ENCODE measurements at regions not wholly inside any gene's neighbourhood (a gene's known extent, or its start where the extent isn't known, plus 50 kb on each side); places are given as distances from the start of the nearest gene placed in this dataset.

DNA sequence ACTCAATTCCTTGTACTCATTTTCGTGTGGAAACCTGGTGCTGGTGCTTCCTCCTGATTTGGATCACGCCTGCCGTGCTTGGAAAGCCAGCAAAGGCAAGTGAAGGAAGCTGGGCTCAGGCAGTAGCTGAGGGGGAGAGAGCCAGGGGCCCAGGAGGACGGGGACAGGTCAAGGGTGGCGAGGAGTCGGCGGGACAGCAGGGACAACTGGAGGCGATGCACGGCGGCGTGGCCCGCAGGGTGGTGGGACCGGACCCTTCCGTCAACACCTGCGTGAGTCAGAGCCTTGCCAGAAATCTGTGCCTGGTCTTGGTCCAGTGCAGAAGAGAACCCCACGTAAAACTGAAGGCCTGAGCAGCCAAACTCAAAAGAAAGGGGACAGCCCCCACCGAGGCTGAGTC is 309.7 kb upstream of the SHH start:
- H3K36me3 ChIP-seq (ENCODE audit: insufficient read depth, low read length, poor library complexity, severe bottlenecking), result no peaks in the 10 kb centered on the region
- POLR2A ChIA-PET (ENCODE audit: low non-redundant PET), result no interaction called here
- CTCF ChIA-PET, result no interaction called here
- H3K4me1 ChIP-seq (ENCODE audit: insufficient read depth, low read length, poor library complexity, severe bottlenecking), result no peaks in the 10 kb centered on the region
- no TSS peak for BruUV-seq (replicated peaks)
- no peak for DNase-seq (ENCODE audit: low spot score)
- peaks cover 40% of the 10 kb centered on the region for H3K27me3 ChIP-seq (replicated peaks; ENCODE audit: insufficient read depth, low read depth, low read length, poor library complexity)
- no peaks in the 10 kb centered on the region for H3K9me3 ChIP-seq (ENCODE audit: low read depth, low read length, poor library complexity, severe bottlenecking)
- no peak overlapping the region for H3K27ac ChIP-seq (ENCODE audit: low read depth, low read length, poor library complexity, severe bottlenecking)
- no peak overlapping the region for H3K4me3 ChIP-seq (ENCODE audit: low read depth, low read length, poor library complexity, severe bottlenecking)
- TF ChIP-seq, protein P1, sequence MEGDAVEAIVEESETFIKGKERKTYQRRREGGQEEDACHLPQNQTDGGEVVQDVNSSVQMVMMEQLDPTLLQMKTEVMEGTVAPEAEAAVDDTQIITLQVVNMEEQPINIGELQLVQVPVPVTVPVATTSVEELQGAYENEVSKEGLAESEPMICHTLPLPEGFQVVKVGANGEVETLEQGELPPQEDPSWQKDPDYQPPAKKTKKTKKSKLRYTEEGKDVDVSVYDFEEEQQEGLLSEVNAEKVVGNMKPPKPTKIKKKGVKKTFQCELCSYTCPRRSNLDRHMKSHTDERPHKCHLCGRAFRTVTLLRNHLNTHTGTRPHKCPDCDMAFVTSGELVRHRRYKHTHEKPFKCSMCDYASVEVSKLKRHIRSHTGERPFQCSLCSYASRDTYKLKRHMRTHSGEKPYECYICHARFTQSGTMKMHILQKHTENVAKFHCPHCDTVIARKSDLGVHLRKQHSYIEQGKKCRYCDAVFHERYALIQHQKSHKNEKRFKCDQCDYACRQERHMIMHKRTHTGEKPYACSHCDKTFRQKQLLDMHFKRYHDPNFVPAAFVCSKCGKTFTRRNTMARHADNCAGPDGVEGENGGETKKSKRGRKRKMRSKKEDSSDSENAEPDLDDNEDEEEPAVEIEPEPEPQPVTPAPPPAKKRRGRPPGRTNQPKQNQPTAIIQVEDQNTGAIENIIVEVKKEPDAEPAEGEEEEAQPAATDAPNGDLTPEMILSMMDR (conservative IDR thresholded peaks at IDR 0.05; ENCODE audit: low read depth, low read length), result no peak
- TF ChIP-seq EZH2 (IDR thresholded peaks at IDR 0.05; ENCODE audit: borderline replicate concordance, low read depth, low read length, poor library complexity, severe bottlenecking), result no peak
- intact Hi-C loops (cut with micrococcal nuclease; ENCODE audit: unreplicated experiment), result no loop called here

DNA sequence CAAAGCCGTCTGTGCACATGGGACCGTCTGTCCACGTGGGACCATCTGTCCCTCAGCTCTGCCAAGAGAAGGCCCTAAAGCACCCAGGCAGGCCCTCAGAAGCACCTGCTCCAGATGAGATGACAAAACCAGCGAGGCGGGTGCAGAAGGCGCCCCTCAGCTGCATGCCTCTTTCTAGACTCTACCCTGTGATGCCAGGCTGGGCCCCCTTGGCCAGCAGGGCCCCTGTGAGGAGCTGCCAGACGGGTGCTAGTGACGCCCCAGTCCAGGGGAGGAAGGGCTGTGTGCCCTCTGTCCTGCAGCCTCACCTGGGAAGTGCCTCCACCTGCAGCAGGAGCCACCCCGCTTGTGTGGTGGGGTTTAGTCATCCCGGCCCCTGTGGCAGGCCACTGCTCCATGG is 309.2 kb upstream of the SHH start:
- Histone ChIP-seq H3K36me3 (ENCODE audit: insufficient read depth, low read length, poor library complexity, severe bottlenecking) (no peaks in the 10 kb centered on the region), H3K4me3 (ENCODE audit: low read depth, low read length, poor library complexity, severe bottlenecking) (no peak overlapping the region), H3K27ac (ENCODE audit: low read depth, low read length, poor library complexity, severe bottlenecking) (no peak overlapping the region), H3K4me1 (ENCODE audit: insufficient read depth, low read length, poor library complexity, severe bottlenecking) (no peaks in the 10 kb centered on the region), H3K9me3 (ENCODE audit: low read depth, low read length, poor library complexity, severe bottlenecking) (no peaks in the 10 kb centered on the region), H3K27me3 (replicated peaks; ENCODE audit: insufficient read depth, low read depth, low read length, poor library complexity) (peaks cover 40% of the 10 kb centered on the region)
- intact Hi-C loops (cut with micrococcal nuclease; ENCODE audit: unreplicated experiment), result no loop called here
- DNase-seq (ENCODE audit: low spot score), result no peak
- ChIA-PET POLR2A (ENCODE audit: low non-redundant PET) (no interaction called here), CTCF (no interaction called here)
- TF ChIP-seq EZH2 (IDR thresholded peaks at IDR 0.05; ENCODE audit: borderline replicate concordance, low read depth, low read length, poor library complexity, severe bottlenecking), result no peak
- TF ChIP-seq, protein P1 (conservative IDR thresholded peaks at IDR 0.05; ENCODE audit: low read depth, low read length), result no peak
- no TSS peak for BruUV-seq (replicated peaks)

DNA sequence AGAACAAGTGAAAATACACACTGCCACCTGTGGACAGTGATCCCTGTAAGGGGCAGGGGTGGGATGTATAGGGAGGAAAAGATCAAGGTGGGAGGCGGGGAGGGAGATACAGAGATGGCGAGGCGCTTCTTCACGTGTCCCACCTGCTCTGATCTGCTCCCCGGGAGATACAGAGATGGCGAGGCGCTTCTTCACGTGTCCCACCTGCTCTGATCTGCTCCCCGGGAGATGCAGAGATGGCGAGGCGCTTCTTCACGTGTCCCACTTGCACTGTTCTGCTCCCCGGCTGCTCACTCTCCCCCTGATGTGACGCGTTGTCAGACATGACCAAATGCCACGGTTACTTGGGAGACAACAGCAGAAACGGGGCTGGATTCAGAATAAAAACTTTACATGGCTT is 308.3 kb upstream of the SHH start:
- no peaks in the 10 kb centered on the region for H3K9me3 ChIP-seq (ENCODE audit: low read depth, low read length, poor library complexity, severe bottlenecking)
- ChIA-PET CTCF (no interaction called here), POLR2A (ENCODE audit: low non-redundant PET) (no interaction called here)
- TF ChIP-seq, protein P1 (conservative IDR thresholded peaks at IDR 0.05; ENCODE audit: low read depth, low read length), result no peak
- no peak for TF ChIP-seq EZH2 (IDR thresholded peaks at IDR 0.05; ENCODE audit: borderline replicate concordance, low read depth, low read length, poor library complexity, severe bottlenecking)
- no peaks in the 10 kb centered on the region for H3K4me1 ChIP-seq (ENCODE audit: insufficient read depth, low read length, poor library complexity, severe bottlenecking)
- peaks cover 35% of the 10 kb centered on the region for H3K27me3 ChIP-seq (replicated peaks; ENCODE audit: insufficient read depth, low read depth, low read length, poor library complexity)
- intact Hi-C loops (cut with micrococcal nuclease; ENCODE audit: unreplicated experiment), result no loop called here
- H3K4me3 ChIP-seq (ENCODE audit: low read depth, low read length, poor library complexity, severe bottlenecking), result no peak overlapping the region
- no peak overlapping the region for H3K27ac ChIP-seq (ENCODE audit: low read depth, low read length, poor library complexity, severe bottlenecking)
- no peak for DNase-seq (ENCODE audit: low spot score)
- no peaks in the 10 kb centered on the region for H3K36me3 ChIP-seq (ENCODE audit: insufficient read depth, low read length, poor library complexity, severe bottlenecking)
- BruUV-seq (replicated peaks), result no TSS peak
